HEK293 (cell line): ENCODE measurements at regions not wholly inside any gene's neighbourhood (a gene's known extent, or its start where the extent isn't known, plus 50 kb on each side); places are given as distances from the start of the nearest gene placed in this dataset.
"Not testable (repeated sequence)": the region's sequence is repeated elsewhere in the genome, so short reads cannot be mapped to it uniquely, and the experiment has no call there.

Experiments used
- CTCF ChIA-PET: fragments of 350-600 bp; formaldehyde crosslinking; extraction: SDS; loops from one replicate; lab custom pipeline; 2021; ENCODE audit warnings: antibody characterized with exemption; lab: Yijun Ruan, JAX
- POLR2A ChIA-PET: fragments of 300-600 bp; formaldehyde crosslinking; extraction: SDS; loops from one replicate; lab custom pipeline; 2020; ENCODE audit warnings: antibody characterized with exemption, inconsistent platforms; lab: Yijun Ruan, JAX
- H3K27ac ChIP-seq: fragments of 200-500 bp; sonication (Bioruptor generic); 2 replicates; pipeline ENCODE4 v1.5.1; 2014; ENCODE audit warnings: low read depth, low read length, control low read depth, inconsistent platforms; ENCODE audit errors: extremely low read depth
- H3K36me3 ChIP-seq, 2 experiments: fragments of 200-500 bp in 1 of 2; sonication (Bioruptor generic) in 1 of 2; 1 replicate in 1 of 2; 2 replicates in 1 of 2; pipeline ENCODE4 v1.5.1; 2014 to 2017; ENCODE audit warnings: inconsistent platforms in 2 of 2, low read length in 2 of 2; ENCODE audit not compliant: control insufficient read depth in 2 of 2, insufficient read depth in 1 of 2
- H3K4me1 ChIP-seq: fragments of 200-500 bp; sonication (Bioruptor generic); 2 replicates; pipeline ENCODE4 v1.5.1; 2014; ENCODE audit warnings: mild to moderate bottlenecking, low read length, inconsistent platforms; ENCODE audit not compliant: control insufficient read depth, insufficient read depth
- H3K4me3 ChIP-seq: 2 replicates; pipeline ENCODE4 v1.5.1; 2011; ENCODE audit warnings: low read depth, mild to moderate bottlenecking, control low read depth, low read length, moderate library complexity
- H3K9me3 ChIP-seq: fragments of 200-500 bp; sonication (Bioruptor generic); 2 replicates; pipeline ENCODE4 v1.5.1; 2014; ENCODE audit warnings: low read depth, low read length, inconsistent platforms; ENCODE audit not compliant: control insufficient read depth, insufficient read depth
- HOXC10 ChIP-seq: sonication (generic); formaldehyde crosslinking; IDR thresholded peaks from 2 replicates; pipeline ENCODE4 v1.8.1; 2023; ENCODE audit warnings: mild to moderate bottlenecking, missing genetic modification reagents
- OVOL3 ChIP-seq: fragments of 450-650 bp; formaldehyde crosslinking; IDR thresholded peaks from 2 replicates; pipeline ENCODE4 v1.5.1; 2016; ENCODE audit warnings: missing biosample characterization, missing genetic modification characterization
- ZNF112 ChIP-seq: fragments of 450-650 bp; formaldehyde crosslinking; IDR thresholded peaks from 2 replicates; pipeline ENCODE4 v1.5.0; 2017; ENCODE audit warnings: missing biosample characterization, missing genetic modification characterization
- ZNF121 ChIP-seq: fragments of 450-650 bp; formaldehyde crosslinking; IDR thresholded peaks from 2 replicates; pipeline ENCODE4 v1.5.1; 2016; ENCODE audit warnings: missing biosample characterization, missing genetic modification characterization
- ZNF2 ChIP-seq: fragments of 450-650 bp; formaldehyde crosslinking; IDR thresholded peaks from 2 replicates; pipeline ENCODE4 v1.5.1; 2016; ENCODE audit warnings: missing biosample characterization, missing genetic modification characterization
- ZNF239 ChIP-seq: fragments of 450-650 bp; formaldehyde crosslinking; IDR thresholded peaks from 2 replicates; pipeline ENCODE4 v1.5.1; 2016; ENCODE audit warnings: missing biosample characterization, missing genetic modification characterization
- ZNF341 ChIP-seq: fragments of 450-650 bp; formaldehyde crosslinking; IDR thresholded peaks from 2 replicates; pipeline ENCODE4; 2016; ENCODE audit warnings: low read depth, missing biosample characterization, missing genetic modification characterization
- TF ChIP-seq, protein P1 (sequence below): fragments of 450-650 bp; formaldehyde crosslinking; IDR thresholded peaks from 2 replicates; pipeline ENCODE4 v1.5.1; 2016; ENCODE audit warnings: missing biosample characterization, missing genetic modification characterization, borderline replicate concordance
- TF ChIP-seq, protein P2 (sequence below): fragments of 450-650 bp; formaldehyde crosslinking; IDR thresholded peaks from 2 replicates; pipeline ENCODE4 v1.5.1; 2017; ENCODE audit warnings: missing biosample characterization, missing genetic modification characterization
- TF ChIP-seq, protein P3 (sequence below): fragments of 450-650 bp; formaldehyde crosslinking; IDR thresholded peaks from 2 replicates; pipeline ENCODE4 v1.5.1; 2016; ENCODE audit warnings: missing biosample characterization, missing genetic modification characterization
- TF ChIP-seq, protein P4 (sequence below): fragments of 450-650 bp; formaldehyde crosslinking; conservative IDR thresholded peaks from 2 replicates; pipeline ENCODE4 v1.5.1; 2016; ENCODE audit warnings: low read depth, missing biosample characterization, missing genetic modification characterization

DNA sequence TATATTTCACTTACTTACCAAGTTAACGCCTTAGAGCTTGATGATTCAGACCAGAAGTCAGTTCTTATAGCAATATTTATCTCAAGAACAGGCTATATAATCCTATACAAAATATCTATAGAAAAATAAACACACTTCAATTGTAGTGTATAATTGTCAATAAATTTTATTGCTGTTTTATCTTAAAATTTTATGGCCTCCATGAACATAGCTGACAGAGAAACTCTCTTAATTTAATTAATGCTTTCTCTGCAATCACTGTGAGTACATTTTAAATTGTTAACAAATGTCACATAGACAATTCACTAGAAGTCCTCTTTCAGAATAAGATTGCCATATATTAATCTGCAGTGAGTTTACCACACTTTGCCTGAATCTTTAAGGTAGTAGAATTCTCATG is 178.6 kb downstream of the RFPL4B start (continued):
- TF ChIP-seq, protein P1, sequence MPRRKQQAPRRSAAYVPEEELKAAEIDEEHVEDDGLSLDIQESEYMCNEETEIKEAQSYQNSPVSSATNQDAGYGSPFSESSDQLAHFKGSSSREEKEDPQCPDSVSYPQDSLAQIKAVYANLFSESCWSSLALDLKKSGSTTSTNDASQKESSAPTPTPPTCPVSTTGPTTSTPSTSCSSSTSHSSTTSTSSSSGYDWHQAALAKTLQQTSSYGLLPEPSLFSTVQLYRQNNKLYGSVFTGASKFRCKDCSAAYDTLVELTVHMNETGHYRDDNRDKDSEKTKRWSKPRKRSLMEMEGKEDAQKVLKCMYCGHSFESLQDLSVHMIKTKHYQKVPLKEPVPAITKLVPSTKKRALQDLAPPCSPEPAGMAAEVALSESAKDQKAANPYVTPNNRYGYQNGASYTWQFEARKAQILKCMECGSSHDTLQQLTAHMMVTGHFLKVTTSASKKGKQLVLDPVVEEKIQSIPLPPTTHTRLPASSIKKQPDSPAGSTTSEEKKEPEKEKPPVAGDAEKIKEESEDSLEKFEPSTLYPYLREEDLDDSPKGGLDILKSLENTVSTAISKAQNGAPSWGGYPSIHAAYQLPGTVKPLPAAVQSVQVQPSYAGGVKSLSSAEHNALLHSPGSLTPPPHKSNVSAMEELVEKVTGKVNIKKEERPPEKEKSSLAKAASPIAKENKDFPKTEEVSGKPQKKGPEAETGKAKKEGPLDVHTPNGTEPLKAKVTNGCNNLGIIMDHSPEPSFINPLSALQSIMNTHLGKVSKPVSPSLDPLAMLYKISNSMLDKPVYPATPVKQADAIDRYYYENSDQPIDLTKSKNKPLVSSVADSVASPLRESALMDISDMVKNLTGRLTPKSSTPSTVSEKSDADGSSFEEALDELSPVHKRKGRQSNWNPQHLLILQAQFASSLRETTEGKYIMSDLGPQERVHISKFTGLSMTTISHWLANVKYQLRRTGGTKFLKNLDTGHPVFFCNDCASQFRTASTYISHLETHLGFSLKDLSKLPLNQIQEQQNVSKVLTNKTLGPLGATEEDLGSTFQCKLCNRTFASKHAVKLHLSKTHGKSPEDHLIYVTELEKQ (tag by site-specific recombination): no peak
- peak; percentile 71; the same call in 1 of the 2 replicates for TF ChIP-seq OVOL3 (tag by site-specific recombination)
- no peak for TF ChIP-seq HOXC10 (CRISPR knock-in tag)
- no peak for TF ChIP-seq ZNF112 (tag by site-specific recombination)

DNA sequence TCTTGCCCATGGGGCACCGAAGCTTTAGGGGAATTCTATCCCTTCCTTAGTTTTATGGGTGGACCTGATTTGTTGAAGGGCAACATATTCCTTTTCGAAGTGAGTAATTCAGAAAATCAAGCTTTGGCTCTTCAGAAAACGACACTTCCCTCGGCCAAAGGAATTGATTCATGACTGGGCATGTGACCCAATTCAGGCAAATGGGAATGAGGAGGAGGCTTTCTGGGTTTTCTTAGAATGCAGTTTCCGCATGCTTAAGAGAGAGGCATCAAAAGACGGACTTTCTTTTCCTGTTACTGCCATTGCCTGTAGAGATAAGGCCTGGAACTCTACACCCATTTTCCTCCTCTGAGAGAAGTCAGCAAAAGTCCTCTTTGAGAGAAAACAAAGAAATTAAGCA is 179.5 kb downstream of the RFPL4B start:
- POLR2A ChIA-PET: no interaction called here
- Histone ChIP-seq H3K36me3 (no peaks in the 10 kb centered on the region), H3K27ac (no peak overlapping the region), H3K4me3 (no peak overlapping the region), H3K4me1 (no peaks in the 10 kb centered on the region), H3K9me3 (no peaks in the 10 kb centered on the region)
- CTCF ChIA-PET: no interaction called here
- TF ChIP-seq ZNF2 (tag by site-specific recombination): no peak
- no peak for TF ChIP-seq ZNF341
- TF ChIP-seq, protein P2, sequence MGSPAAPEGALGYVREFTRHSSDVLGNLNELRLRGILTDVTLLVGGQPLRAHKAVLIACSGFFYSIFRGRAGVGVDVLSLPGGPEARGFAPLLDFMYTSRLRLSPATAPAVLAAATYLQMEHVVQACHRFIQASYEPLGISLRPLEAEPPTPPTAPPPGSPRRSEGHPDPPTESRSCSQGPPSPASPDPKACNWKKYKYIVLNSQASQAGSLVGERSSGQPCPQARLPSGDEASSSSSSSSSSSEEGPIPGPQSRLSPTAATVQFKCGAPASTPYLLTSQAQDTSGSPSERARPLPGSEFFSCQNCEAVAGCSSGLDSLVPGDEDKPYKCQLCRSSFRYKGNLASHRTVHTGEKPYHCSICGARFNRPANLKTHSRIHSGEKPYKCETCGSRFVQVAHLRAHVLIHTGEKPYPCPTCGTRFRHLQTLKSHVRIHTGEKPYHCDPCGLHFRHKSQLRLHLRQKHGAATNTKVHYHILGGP (tag by site-specific recombination): peak; percentile 70; the same call in 1 of the 2 replicates
- TF ChIP-seq, protein P3, sequence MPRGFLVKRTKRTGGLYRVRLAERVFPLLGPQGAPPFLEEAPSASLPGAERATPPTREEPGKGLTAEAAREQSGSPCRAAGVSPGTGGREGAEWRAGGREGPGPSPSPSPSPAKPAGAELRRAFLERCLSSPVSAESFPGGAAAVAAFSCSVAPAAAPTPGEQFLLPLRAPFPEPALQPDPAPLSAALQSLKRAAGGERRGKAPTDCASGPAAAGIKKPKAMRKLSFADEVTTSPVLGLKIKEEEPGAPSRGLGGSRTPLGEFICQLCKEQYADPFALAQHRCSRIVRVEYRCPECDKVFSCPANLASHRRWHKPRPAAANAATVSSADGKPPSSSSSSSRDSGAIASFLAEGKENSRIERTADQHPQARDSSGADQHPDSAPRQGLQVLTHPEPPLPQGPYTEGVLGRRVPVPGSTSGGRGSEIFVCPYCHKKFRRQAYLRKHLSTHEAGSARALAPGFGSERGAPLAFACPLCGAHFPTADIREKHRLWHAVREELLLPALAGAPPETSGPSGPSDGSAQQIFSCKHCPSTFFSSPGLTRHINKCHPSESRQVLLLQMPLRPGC: no peak
- TF ChIP-seq, protein P4, sequence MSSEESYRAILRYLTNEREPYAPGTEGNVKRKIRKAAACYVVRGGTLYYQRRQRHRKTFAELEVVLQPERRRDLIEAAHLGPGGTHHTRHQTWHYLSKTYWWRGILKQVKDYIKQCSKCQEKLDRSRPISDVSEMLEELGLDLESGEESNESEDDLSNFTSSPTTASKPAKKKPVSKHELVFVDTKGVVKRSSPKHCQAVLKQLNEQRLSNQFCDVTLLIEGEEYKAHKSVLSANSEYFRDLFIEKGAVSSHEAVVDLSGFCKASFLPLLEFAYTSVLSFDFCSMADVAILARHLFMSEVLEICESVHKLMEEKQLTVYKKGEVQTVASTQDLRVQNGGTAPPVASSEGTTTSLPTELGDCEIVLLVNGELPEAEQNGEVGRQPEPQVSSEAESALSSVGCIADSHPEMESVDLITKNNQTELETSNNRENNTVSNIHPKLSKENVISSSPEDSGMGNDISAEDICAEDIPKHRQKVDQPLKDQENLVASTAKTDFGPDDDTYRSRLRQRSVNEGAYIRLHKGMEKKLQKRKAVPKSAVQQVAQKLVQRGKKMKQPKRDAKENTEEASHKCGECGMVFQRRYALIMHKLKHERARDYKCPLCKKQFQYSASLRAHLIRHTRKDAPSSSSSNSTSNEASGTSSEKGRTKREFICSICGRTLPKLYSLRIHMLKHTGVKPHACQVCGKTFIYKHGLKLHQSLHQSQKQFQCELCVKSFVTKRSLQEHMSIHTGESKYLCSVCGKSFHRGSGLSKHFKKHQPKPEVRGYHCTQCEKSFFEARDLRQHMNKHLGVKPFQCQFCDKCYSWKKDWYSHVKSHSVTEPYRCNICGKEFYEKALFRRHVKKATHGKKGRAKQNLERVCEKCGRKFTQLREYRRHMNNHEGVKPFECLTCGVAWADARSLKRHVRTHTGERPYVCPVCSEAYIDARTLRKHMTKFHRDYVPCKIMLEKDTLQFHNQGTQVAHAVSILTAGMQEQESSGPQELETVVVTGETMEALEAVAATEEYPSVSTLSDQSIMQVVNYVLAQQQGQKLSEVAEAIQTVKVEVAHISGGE (tag by site-specific recombination): no peak
- TF ChIP-seq ZNF239 (tag by site-specific recombination): no peak
- TF ChIP-seq ZNF121: no peak

DNA sequence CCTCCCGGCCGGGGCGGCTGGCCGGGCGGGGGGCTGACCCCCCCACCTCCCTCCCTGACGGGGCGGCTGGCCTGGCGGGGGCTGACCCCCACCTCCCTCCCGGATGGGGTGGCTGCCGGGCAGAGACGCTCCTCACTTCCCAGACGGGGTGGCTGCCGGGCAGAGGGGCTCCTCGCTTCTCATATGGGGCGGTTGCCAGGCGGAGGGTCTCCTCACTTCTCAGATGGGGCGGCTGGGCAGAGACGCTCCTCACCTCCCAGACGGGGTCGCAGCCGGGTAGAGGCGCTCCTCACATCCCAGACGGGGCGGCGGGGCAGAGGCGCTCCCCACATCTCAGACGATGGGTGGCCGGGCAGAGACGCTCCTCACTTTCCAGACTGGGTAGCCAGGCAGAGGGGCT is 181.2 kb downstream of the RFPL4B start:
- CTCF ChIA-PET, H3K27ac ChIP-seq, H3K4me3 ChIP-seq, POLR2A ChIA-PET, H3K36me3 ChIP-seq, H3K4me1 ChIP-seq, H3K9me3 ChIP-seq: not testable (repeated sequence)
